Esophagus mucosa (tissue), 1 donor: ENCODE measurements at regions not wholly inside any gene's neighbourhood (a gene's known extent, or its start where the extent isn't known, plus 50 kb on each side); places are given as distances from the start of the nearest gene placed in this dataset.
"Not testable (repeated sequence)": the region's sequence is repeated elsewhere in the genome, so short reads cannot be mapped to it uniquely, and the experiment has no call there.

Source experiments
- ATAC-seq: fragments of 200-7000 bp; cut with Tn5 transposase; one replicate; pipeline ENCODE4 v1.9.1; 2020
- donor health status: DM: yes; HTN: yes; CAD: no.

- ATAC-seq, result no peak
These were observed 420.4 kb downstream of the DSC3 start for GRCh38 chr18:30622104-30622503.

- no peak for ATAC-seq
These were observed 424.0 kb downstream of the DSC3 start for GRCh38 chr18:30618567-30618966.

- no peak for ATAC-seq
These were observed 426.1 kb downstream of the DSC3 start for GRCh38 chr18:30616414-30616813.

DNA sequence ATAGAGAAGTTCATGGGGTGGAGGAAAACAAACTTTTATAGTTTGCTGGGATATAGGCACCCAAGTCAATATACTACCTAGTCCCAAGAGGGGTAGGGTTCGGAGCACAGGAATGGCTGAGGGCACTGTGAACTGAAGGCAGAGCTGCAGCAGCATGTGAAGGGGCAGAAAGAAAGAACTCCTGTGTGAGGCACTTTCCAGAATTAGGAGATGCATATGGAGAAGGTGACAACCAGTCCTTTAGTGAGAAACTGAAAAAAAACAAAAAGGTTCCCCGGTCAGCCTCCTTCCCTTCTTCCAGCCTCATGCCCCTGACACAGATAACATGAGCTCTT is 429.1 kb downstream of the DSC3 start:
- no peak for ATAC-seq

- no peak for ATAC-seq
These were observed 441.0 kb downstream of the DSC3 start for GRCh38 chr18:30601541-30601940.

GRCh38 chr18:30597202-30597601 is 445.3 kb downstream of the DSC3 start:
- no peak for ATAC-seq

DNA sequence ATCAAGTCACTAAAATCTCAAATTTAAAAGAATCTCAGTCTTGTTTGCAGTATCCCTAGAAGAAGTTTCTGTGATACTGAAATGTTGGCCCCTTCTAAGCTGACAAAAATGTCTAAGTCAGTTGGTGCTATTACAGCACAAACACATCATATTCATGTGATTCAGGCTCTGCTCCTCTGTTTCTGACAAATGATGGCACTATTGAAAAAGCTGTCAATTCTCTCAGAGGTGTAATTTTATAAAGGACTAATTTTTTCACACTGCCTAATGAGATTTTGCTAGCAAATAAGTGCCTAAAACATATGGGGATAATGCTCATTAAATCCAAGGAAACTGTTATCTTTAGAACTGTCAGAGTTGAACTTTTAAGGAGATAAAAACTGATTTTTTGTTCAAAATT is 445.9 kb downstream of the DSC3 start:
- ATAC-seq, result no peak

DNA sequence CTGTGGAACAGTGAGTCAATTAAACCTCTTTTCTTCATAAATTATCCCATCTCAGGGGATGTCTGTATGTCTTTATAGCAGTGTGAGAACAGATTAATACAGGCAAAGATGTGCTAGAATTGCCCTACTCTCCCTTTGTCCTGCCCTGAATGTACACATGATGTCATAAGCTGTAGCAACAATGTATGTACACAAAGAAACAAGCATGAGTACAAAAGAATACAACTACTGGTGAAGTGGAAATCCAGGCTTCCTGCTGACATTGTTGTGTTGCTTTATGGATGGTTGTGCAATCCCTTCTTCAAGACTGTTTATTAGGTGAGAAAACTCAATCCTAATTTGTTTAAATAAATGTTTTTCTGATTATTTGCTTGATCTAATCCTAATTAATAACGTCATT is 446.6 kb downstream of the DSC3 start:
- ATAC-seq, result no peak

DNA sequence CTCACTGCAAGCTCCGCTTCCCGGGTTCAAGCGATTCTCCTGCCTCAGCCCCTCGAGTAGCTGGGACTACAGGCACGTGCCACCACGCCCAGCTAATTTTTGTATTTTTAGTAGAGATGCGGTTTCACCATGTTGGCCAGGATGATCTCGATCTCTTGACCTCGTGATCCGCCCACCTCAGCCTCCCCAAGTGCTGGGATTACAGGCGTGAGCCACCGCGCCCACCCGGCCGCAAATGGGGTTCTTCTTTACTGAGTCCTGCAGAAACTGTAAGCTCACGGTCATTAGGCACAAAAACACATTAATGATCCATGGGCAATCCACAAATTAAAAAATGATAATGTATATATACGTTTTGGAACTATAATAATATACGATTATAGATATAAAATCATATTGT is 447.6 kb downstream of the DSC3 start:
- not testable (repeated sequence) for ATAC-seq

GRCh38 chr18:30591462-30591861 is 451.1 kb downstream of the DSC3 start:
- ATAC-seq, result no peak

GRCh38 chr18:30588673-30589164 is 453.8 kb downstream of the DSC3 start:
- no peak for ATAC-seq

GRCh38 chr18:30583768-30584167 is 458.8 kb downstream of the DSC3 start:
- no peak for ATAC-seq

DNA sequence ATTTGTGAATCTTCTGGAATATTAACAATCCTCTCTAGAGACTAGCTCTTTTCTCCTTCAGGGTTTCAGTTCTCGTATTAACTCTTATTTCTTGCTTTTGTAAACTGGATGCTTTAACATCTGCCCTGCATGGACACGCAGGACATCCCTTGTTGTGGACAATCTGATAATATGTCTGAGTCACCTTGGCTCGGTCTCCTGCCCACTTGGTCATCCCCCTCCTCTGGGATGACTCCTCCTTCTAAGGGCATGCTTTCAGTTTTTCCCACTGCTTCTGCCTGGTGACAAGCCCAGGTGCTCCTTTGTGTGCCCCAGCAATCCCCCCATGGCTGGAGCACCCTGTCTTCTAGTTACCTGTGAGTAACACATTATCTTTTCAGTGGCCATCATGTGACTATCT is 460.5 kb downstream of the DSC3 start:
- ATAC-seq, result no peak

DNA sequence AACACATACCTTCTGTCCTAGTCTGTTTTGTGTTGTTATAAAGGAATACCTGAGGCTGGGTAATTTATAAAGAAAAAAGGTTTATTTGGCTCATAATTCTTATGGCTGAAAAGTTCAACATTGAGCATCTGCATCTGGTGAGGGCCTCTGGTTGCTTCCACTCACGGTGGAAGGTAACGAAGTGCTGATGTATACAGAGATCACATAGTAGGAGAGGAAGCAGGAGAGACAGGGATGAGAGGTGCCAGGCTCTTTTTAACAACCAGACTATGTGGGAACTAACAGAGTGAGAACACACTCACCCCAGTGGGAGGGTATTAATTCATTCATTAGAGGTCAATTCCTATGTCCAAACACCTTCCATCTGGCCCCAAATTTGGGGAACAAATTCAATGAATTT is 463.8 kb downstream of the DSC3 start:
- ATAC-seq, result no peak

GRCh38 chr18:30572214-30572613 is 470.3 kb downstream of the DSC3 start:
- no peak for ATAC-seq

DNA sequence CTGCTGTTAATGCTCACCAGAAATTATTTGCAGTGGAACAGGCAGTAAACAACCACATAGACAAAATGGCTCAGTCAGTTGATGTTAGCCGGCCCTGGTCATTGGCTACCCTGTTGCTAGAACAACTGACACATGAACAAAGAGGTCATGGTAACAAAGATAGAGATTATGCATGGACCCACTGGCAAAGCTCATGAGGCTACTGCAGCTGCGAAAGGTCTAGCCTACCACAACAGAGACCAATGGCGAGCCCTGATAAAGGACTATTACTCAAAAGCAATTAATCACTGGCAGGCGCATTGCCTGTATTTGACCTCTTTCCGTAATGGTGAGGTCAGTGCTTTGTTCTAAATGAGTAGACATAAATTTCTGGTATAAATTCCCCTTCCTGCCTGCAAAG is 474.2 kb downstream of the DSC3 start:
- ATAC-seq, result no peak

DNA sequence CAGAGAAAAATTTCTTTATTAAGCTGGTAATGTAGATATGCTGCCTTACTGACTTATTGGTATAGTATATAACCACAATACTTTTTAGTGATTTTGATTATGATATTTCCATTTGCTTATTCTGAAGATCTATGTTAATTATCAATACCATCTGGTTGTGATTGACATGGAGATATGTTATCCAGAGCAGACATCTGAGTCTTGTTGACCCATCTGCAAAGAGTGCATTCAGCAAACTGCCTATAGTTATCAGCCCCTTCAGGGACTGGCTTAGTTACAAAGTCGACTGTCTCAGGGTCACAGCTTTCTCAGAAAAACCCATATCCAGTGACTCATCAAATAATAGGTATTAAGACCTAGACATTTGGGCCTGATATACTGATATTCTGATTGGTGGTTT is 475.7 kb downstream of the DSC3 start:
- no peak for ATAC-seq

- no peak for ATAC-seq
These were observed 480.3 kb downstream of the DSC3 start for GRCh38 chr18:30562231-30562630.

DNA sequence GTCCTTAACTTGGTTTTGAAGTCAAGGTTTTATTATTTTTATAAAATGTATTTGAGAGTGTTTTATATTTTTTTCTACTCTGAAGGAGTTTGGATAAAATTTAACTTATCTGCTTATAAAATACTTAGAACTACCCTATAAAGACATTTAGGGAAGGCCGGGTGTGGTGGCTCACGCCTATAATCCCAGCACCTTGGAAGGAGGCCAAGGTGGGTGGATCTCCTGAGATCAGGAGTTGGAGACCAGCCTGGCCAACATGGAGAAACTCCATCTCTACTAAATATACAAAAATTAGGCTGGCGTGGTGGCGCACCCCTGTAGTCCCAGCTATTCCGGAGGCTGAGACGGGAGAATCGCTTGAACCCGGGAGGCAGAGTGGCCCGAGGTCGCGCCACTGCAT is 486.4 kb downstream of the DSC3 start:
- ATAC-seq, result no peak

DNA sequence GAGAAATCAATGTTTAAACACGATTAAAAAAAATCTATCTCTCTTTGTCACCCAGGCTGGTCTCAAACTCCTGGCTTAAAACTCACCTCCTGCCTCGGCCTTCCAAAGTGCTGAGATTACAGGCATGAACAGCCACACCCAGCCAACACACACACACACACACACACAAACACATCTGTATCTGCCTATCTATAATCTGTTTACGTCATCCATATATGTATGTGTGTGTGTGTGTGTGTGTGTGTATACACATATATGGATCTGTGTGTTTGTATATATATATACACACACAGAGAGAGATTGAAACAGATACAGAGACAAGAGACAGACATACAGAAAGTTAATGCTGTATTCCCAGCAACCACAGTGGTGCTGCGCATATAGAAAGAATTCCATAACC is 497.1 kb downstream of the DSC3 start:
- no peak for ATAC-seq

DNA sequence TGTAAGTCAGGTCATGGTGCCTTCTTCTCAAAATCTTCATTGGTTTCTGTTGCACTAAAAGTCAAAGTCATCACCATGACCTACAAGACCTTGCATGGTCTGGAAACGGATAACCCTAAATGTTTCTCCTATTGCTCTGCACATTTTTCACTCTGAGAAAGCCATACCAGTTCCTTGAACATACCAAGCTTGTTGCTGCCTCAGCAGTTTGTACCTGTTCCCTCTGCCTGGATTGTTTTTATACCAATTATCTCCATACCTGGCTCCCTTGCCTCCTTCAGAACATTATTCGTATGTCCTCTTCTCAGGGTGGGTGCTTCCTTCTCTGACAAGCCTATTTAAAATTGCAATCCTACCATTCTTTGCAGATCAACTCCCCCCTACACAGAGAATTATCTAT is 498.4 kb downstream of the DSC3 start:
- no peak for ATAC-seq

DNA sequence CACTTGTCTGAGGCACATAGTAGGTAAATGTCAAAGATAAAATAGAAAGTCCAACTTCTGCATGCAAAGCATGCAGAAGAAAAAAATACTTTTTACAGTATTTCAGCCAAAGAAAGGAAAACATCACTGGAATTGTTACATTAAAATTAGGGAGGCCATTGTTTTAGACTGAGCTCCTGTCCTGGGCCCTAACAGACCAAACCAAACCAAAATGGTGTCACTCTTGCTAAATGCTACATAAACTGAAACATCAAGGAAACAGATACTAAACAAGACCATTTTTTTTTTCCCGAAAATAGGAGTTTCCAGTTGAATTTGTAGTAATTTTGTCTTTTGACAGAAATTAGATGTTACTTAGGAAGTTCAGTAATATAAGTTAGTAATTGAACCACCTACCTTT is 508.8 kb downstream of the DSC3 start:
- ATAC-seq, result no peak

GRCh38 chr18:30527917-30528316 is 514.6 kb downstream of the DSC3 start:
- no peak for ATAC-seq

DNA sequence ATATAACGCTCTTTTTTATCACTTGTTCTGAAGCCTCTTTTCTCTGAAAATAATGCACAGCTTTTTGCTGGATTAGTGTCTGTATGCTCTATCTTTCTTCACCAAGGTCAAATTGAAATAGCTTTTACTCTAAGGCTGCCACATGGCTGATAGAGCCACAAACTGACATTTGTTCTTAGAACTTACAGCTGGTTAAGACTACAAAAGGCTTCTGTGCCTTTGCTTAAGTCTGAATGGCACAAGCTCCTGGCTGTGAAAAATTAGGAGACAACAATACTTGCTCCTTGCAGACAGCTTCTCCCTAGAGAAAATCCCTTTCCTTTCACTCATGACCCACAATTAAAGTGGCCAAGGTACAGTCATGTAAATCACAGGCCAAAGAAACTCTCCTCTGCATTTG is 515.3 kb downstream of the DSC3 start:
- ATAC-seq, result no peak

DNA sequence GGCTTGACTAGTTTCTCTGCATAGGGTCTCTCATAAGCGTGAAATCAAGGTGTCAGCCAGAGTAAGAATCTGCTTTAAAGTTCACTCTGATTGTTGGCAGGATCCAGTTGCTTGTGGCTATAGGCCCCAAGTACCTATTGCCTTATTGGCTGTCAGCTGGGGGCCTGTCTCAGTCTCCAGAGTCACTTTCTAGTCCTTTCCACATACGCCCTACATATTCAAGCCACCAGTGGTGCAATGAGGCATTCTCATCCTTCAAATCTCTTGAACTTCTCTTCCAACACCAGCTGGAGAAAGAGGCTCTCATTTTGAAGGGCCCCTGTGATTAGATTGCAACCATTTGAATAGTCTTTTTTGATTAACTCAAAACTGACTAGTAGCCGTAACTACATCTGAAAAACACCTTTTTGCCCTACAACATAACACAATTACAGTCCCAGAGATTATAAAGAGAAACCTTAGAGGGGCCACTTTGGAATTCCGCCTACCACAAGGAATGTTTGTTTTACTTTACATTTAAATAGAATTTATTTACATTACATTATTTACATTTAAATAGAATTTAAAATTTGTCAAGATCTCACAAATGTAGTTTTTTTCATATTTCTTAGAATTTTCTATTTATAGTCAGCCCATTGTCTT is 520.1 kb downstream of the DSC3 start:
- no peak for ATAC-seq
